Activated CD8-positive, alpha-beta memory T cell treated with anti-CD3 and anti-CD28 coated beads for 36 hours (primary cell): ENCODE measurements at regions not wholly inside any gene's neighbourhood (a gene's known extent, or its start where the extent isn't known, plus 50 kb on each side); places are given as distances from the start of the nearest gene placed in this dataset.
"Not testable (repeated sequence)": the region's sequence is repeated elsewhere in the genome, so short reads cannot be mapped to it uniquely, and the experiment has no call there.

Experiments
- CTCF ChIA-PET: fragments of 350-600 bp; sonication (Branson Sonifier 250); formaldehyde crosslinking; loops from one replicate; lab custom pipeline; 2021; ENCODE audit warnings: antibody characterized with exemption; lab: Charles Lee
- POLR2A ChIA-PET: fragments of 350-600 bp; sonication (Branson Sonifier 250); formaldehyde crosslinking; loops from one replicate; lab custom pipeline; 2021; ENCODE audit warnings: antibody characterized with exemption; lab: Charles Lee

DNA sequence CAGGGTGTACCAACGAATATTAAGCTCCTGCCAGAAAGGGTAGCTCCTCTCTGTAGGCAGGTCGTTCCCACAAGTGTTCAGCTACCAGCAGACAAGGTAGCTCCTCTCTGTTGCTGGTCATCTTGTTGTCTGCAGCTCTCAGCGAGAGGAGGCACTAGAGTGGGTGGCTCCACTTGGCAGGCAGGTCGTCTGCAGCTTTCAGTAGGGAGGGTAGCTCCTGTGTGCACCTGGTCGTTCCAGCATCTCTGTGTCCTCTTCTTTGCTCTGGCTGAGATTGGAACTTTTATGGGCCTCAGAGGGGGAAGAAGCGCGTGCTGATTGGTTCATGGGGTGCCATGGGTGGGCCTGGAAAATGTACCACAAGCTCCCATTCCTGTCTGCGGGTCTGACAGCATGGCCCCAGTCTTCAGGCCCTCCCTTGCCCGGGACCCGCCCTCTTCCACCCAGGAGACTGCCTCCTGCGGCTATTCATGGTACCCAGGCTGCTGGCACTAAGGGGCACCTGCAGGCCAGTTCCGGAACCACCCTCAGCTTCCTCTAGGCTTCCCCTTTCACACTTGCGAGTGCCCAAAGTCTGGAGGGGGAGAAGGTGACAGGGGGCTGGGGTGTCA lies 63.9 kb upstream of the CACNA2D1 start:
- ChIA-PET CTCF (no interaction called here), POLR2A (no interaction called here)

- CTCF ChIA-PET, result no interaction called here
- POLR2A ChIA-PET, result no interaction called here
Measured at GRCh38 chr7:82506702-82507101, 63.1 kb upstream of the CACNA2D1 start.

DNA sequence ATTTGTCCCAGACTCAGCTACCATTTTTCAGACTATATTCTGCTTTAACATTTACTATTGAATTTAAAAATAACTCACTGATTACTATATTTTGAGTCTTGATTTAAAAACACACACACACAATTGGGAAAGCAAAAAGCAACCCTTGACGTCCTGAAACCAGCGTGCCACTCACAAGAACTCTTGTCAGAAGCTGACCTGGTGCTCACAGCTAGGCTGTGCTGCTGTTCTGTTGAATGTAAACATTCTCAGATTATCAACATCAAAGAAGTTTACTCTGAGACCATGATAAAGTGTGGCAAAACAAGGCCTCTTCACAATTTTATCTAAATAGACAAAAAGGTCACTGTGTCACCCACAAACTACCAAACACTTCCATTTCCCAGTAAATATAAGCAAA lies 62.6 kb upstream of the CACNA2D1 start:
- ChIA-PET POLR2A (no interaction called here), CTCF (no interaction called here)

GRCh38 chr7:82501346-82501745 lies 57.8 kb upstream of the CACNA2D1 start:
- POLR2A ChIA-PET, result no interaction called here
- CTCF ChIA-PET, result no interaction called here

DNA sequence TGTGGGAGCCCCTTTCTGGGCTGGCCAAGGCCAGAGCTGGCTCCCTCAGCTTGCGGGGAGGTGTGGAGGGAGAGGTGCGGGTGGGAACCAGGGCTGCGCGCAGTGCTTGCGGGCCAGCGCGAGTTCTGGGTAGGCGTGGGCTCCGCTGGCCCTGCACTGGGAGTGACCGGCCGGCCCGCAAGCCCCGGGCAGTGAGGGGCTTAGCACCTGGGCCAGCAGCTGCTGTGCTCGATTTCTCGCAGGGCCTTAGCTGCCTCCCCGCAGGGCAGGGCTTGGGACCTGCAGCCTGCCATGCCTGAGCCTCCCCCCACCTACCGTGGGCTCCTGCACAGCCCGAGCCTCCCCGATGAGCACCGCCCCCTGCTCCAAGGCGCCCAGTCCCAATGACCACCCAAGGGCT lies 56.0 kb upstream of the CACNA2D1 start:
- POLR2A ChIA-PET, result not testable (repeated sequence)
- CTCF ChIA-PET, result interaction anchor here (0.6 kb wide), 1 partner anchor 20 kb away, joined by 3 read pairs; no protein-coding TSS in a partner anchor

DNA sequence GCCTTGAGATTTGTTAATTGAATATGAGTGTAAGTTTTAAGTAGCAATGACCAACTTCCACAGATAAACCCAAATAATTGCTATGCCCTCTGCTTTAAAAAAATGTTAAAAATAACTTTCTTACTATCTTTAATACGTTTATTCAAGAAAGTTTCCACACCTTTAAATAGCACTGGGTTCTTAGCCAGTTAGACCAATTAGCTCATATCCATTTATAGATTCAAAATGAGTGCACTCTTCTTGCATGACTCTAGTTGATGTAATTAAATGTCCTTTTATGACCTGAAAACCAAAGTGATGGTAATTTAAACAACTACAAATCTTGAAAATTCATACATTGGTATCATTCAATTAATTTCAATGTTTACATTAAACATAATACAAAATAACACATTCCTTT lies 50.8 kb upstream of the CACNA2D1 start:
- ChIA-PET POLR2A (no interaction called here), CTCF (interaction anchor here (0.8 kb wide), 1 partner anchor 386 kb away, joined by 3 read pairs; no protein-coding TSS in a partner anchor)
